Nephron progenitor cell (in vitro differentiated cells): ENCODE measurements at regions not wholly inside any gene's neighbourhood (a gene's known extent, or its start where the extent isn't known, plus 50 kb on each side); places are given as distances from the start of the nearest gene placed in this dataset.

Source experiments
- DNase-seq: peaks from one replicate; pipeline ENCODE4 v3.0.0; 2021
- H3K27ac Mint-ChIP-seq: 2 replicates; pipeline ENCODE4 v1.8.0; 2021; ENCODE audit warnings: mild to moderate bottlenecking, moderate library complexity, mixed read lengths
- H3K27me3 Mint-ChIP-seq: 2 replicates; pipeline ENCODE4 v1.8.0; 2021; ENCODE audit warnings: mild to moderate bottlenecking, low read depth, mixed read lengths; ENCODE audit not compliant: poor library complexity
- H3K36me3 Mint-ChIP-seq: 2 replicates; pipeline ENCODE4 v1.8.0; 2021; ENCODE audit warnings: low read depth, mixed read lengths
- H3K4me1 Mint-ChIP-seq: 2 replicates; pipeline ENCODE4 v1.8.0; 2021; ENCODE audit warnings: mixed read lengths
- H3K4me3 Mint-ChIP-seq: 2 replicates; pipeline ENCODE4 v1.8.0; 2021; ENCODE audit warnings: mild to moderate bottlenecking, moderate library complexity, mixed read lengths
- H3K9me3 Mint-ChIP-seq: 2 replicates; pipeline ENCODE4 v1.8.0; 2021; ENCODE audit warnings: mild to moderate bottlenecking, moderate library complexity, mixed read lengths
- TF ChIP-seq, protein P1 (sequence below): fragments of 200-600 bp; sonication (generic); IDR thresholded peaks from 2 replicates; pipeline ENCODE4 v1.5.0; 2021; ENCODE audit warnings: antibody characterized with exemption

GRCh38 chr6:99129835-99130234, 182.1 kb upstream of the FBXL4 start:
- Mint-ChIP-seq H3K4me3 (no peak overlapping the region), H3K27ac (no peak overlapping the region), H3K27me3 (peaks cover 2% of the 10 kb centered on the region), H3K4me1 (peaks cover 29% of the 10 kb centered on the region), H3K9me3 (no peaks in the 10 kb centered on the region), H3K36me3 (no peaks in the 10 kb centered on the region)
- TF ChIP-seq, protein P1, sequence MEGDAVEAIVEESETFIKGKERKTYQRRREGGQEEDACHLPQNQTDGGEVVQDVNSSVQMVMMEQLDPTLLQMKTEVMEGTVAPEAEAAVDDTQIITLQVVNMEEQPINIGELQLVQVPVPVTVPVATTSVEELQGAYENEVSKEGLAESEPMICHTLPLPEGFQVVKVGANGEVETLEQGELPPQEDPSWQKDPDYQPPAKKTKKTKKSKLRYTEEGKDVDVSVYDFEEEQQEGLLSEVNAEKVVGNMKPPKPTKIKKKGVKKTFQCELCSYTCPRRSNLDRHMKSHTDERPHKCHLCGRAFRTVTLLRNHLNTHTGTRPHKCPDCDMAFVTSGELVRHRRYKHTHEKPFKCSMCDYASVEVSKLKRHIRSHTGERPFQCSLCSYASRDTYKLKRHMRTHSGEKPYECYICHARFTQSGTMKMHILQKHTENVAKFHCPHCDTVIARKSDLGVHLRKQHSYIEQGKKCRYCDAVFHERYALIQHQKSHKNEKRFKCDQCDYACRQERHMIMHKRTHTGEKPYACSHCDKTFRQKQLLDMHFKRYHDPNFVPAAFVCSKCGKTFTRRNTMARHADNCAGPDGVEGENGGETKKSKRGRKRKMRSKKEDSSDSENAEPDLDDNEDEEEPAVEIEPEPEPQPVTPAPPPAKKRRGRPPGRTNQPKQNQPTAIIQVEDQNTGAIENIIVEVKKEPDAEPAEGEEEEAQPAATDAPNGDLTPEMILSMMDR: no peak
- no peak for DNase-seq

- H3K4me1 Mint-ChIP-seq: no peaks in the 10 kb centered on the region
- no peak overlapping the region for H3K4me3 Mint-ChIP-seq
- peaks cover 8% of the 10 kb centered on the region for H3K27me3 Mint-ChIP-seq
- DNase-seq: no peak
- no peak overlapping the region for H3K27ac Mint-ChIP-seq
- TF ChIP-seq, protein P1: no peak
- no peaks in the 10 kb centered on the region for H3K9me3 Mint-ChIP-seq
- no peaks in the 10 kb centered on the region for H3K36me3 Mint-ChIP-seq
Observed at GRCh38 chr6:99121748-99122147, 174.0 kb upstream of the FBXL4 start.

- Mint-ChIP-seq H3K9me3 (no peaks in the 10 kb centered on the region), H3K4me1 (no peaks in the 10 kb centered on the region), H3K4me3 (no peak overlapping the region), H3K27ac (no peak overlapping the region), H3K36me3 (no peaks in the 10 kb centered on the region), H3K27me3 (peaks cover 8% of the 10 kb centered on the region)
- DNase-seq: no peak
- TF ChIP-seq, protein P1: no peak
Observed at GRCh38 chr6:99120641-99121040, 172.9 kb upstream of the FBXL4 start.

DNA sequence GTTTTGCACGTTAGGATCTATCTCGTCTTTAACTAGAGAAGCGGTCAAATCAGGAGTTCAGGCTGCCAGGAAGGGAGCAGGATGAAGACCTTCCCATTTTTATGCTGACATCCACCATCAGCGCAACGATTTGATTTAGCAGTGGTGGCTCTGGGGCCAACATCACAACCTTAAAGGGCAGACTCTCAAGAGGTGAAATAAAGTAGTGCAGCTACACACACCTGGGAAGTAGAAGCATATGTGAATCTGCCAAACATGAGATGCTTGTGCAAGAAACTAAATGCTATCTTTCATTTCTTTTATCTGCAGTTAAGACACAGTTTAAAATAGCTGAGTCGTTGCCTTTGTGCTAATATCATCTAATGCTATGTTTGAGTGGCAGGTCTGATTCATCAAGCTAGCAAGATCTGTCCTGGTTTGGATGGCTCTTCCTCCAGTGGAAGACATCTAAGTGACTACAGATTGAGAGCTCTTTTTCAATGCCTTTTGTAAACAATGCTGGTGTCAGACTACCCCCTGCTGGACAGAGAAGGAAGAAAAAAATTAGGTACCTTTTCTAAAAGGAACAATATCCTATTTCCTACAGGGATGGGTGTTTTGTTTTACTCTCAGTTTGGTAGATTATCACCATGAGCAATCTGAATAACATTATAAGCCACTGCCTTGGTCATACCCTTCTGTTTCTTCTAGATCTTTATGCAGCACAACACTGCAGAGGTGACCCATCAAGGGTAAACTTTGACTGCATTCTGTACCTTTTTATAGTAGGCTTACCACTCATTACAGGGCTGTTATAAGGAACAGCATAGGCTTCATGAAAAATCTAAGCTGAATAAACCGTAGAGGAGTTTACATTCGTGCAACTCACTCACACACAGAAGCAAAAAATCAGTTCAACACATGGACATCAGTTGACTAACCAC, 171.6 kb upstream of the FBXL4 start:
- no peaks in the 10 kb centered on the region for H3K36me3 Mint-ChIP-seq
- peaks cover 16% of the 10 kb centered on the region for H3K27me3 Mint-ChIP-seq
- no peak overlapping the region for H3K4me3 Mint-ChIP-seq
- DNase-seq: peak; percentile 39
- TF ChIP-seq, protein P1: peak; percentile 71
- no peaks in the 10 kb centered on the region for H3K9me3 Mint-ChIP-seq
- H3K27ac Mint-ChIP-seq: no peak overlapping the region
- H3K4me1 Mint-ChIP-seq: no peaks in the 10 kb centered on the region

DNA sequence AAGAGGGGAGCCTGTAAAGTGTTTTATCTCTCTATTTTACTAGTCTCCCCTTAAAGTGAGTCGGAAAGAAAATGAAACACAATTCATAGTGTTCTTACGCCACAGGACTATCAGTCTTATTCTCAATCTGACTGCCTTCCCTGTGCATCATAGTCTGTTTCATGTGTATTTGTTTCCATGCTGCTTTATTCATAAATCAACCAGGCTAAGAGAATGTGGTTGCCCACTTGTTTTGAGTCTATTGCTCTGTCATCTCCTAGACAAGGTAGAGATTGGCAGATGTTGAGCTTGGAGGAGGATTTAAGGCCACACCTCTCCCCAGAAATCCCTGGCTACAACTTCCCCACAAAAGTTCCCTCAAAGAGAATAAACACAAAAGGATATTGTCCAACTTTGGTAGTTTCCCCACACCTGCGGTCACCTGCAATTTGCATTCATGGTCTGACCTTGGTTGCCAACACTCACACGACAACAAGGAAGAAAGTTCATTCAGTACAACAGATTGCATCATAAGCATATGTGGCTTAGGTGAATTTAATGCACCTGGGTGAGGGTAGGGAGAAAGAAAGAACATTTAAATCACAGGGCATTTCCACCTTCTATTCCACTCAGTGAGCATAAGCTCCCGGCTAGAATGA, 167.1 kb upstream of the FBXL4 start:
- Mint-ChIP-seq H3K27ac (no peak overlapping the region), H3K36me3 (no peaks in the 10 kb centered on the region), H3K4me1 (peaks cover 7% of the 10 kb centered on the region), H3K9me3 (no peaks in the 10 kb centered on the region), H3K27me3 (peaks cover 8% of the 10 kb centered on the region), H3K4me3 (no peak overlapping the region)
- no peak for DNase-seq
- TF ChIP-seq, protein P1: no peak
